ENCODE measurements at regions not wholly inside any gene's neighbourhood (a gene's known extent, or its start where the extent isn't known, plus 50 kb on each side); places are given as distances from the start of the nearest gene placed in this dataset.
"Not testable (repeated sequence)": the region's sequence is repeated elsewhere in the genome, so short reads cannot be mapped to it uniquely, and the experiment has no call there.

DNA sequence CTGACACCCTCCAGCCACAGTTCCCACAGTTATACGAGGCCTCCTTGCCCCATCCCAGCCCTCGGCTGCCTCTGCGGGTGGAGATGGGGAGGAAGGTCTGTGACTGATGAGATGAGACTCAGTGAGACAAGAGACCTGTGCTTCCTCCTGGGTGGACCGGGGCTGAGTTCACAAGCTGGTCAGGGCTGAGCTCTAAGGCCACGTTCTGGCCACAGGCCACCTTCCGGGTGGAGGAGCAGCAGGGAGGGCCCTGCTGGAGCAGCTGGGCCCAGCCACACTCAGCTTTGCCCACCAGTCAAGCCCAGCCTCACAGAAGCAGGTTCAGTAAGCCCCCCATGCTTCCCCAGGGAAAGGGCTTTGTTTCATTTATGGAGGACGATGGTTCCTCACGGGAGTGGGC is 214.7 kb downstream of the ANKRD30B start:
- no peak for DNase-seq (ENCODE audit: low read depth in 2 of 2)

DNA sequence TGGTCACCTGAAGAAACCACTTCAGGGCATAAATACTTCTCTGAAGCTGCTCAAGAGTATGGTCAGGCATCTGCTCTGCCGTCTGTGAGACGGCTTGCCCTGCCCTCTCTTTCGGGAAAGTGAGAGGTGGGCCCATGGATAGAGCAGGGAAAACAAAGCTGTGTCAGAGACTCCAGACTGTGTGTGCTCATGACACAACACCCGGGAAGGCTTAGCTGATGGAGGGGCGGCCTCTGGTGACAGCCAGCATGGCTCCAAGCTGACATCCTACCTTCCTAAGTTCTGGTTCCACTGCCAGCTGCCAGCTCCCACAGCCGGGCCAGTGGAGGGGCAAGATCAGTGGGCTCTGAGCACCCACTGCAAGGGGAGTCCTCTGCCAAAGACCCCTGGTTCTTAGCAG is 215.3 kb downstream of the ANKRD30B start:
- DNase-seq (ENCODE audit: low read depth in 2 of 2), result no peak

DNA sequence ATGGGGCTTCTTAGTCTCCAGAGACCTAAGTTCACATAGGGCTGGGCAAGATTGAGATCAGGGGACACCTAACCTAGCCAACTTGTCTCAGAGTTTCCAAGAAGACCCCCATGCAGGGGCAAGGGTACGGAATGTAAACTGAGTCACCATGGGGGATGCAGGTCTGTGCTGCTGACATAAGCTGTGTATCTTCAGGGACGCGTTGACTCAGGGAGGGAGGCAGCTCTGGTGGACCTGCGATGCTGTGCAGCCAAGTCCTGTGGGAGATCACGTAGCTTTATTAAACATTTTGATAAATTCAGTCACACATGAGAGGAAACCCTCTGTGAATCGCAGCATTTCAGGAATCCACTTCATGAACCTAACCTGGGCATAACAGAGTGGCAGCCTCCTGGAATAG is 216.0 kb downstream of the ANKRD30B start:
- DNase-seq (ENCODE audit: low read depth in 2 of 2), result no peak

DNA sequence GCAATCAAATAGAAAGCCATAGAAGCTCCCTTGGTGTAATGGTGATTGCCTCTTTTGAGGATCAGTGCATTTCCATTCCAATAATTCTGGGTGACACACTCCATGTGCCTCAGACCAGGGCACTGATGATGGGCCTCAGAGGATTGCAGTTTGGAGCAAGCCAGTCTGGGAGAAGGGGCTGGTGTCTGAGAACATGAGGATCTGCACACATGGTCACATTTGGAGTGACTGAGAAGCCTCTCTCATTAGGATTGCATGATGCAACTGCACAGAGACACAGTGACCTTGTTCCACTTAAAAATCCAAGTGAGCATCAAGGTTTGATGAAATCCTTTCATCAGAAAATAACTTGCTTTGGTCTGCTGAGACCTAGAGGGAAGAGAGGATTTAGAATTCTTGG is 216.4 kb downstream of the ANKRD30B start:
- no peak for DNase-seq (ENCODE audit: low read depth in 2 of 2)

DNA sequence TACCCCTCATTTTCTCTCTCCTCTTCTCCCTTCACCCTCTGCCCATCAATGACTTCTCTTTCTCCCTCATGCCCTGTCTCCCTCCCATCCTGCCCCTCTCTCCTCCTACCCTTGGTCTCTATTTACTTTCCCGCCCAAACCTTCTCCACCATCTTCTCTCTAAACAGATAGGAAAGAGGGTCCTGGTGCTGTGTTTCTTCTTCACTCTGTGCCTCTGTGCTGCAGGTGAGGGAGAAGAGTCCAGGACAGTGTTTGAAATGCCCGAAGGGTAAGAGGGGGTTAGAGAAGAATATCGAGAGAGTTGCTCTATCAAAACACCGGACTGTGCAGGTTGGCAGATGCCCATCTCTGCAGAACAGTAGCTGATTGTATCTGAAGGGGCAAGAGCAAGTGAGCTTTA is 217.0 kb downstream of the ANKRD30B start:
- not testable (repeated sequence) for DNase-seq (ENCODE audit: low read depth in 2 of 2)

DNA sequence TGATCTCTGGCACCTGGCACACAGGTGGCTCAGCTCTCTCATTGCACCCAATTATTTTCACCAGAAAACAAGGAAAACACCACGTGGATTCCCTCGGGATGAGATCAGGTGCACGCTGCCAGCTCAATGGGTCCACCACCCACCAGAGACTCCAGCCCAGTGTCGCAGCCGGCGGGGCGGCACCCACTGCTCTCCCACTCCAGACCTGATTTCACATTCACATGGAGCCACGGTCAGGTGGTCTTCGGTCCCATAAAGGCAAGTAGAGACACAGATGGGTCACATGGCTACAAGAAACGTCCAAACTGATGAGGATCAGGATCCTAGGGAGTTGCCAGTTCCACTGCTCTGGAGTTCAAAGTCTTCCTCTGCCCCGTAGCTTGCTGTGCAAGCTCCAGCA is 217.6 kb downstream of the ANKRD30B start:
- DNase-seq (ENCODE audit: low read depth in 2 of 2), result no peak

DNA sequence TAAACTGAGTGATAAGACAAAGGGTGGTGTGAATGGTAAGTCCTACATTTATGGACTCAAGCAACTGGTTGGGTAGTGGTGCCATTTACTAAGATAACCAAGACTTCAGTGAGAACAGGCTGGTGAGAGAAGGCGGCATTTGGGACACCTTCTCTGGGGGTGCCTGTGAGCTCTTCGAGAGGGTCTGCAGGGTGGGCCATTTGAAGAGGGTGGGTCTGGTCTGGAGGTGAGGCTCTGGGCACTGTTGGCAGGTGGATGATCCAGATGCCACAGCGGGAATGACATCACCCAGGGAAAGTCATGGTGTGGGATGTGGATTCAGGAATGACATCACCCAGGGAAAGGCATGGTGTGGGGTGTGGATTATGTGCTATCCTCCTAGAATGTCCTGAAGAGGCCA is 219.3 kb downstream of the ANKRD30B start:
- DNase-seq (ENCODE audit: low read depth in 2 of 2), result not testable (repeated sequence)

DNA sequence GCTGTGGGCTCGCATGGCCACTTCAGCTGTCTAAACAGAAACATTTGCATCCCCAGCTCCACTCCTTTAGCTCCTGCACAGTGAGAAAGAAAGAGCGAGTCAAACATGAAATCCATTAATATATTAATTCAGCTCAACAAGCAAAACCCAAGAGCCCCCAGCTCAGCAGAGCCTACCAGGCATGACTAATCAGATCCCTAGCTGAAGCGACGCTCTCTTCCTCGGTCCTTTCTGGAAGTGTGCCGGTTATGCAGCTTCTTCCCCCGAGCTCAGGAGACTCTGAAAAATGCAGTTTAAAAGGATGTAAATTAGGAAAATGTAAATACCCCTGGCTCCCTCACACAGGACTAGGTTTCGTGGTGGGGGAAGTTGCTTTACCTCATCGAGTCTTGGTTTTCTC is 221.5 kb downstream of the ANKRD30B start:
- DNase-seq (ENCODE audit: low read depth in 2 of 2), result no peak

DNA sequence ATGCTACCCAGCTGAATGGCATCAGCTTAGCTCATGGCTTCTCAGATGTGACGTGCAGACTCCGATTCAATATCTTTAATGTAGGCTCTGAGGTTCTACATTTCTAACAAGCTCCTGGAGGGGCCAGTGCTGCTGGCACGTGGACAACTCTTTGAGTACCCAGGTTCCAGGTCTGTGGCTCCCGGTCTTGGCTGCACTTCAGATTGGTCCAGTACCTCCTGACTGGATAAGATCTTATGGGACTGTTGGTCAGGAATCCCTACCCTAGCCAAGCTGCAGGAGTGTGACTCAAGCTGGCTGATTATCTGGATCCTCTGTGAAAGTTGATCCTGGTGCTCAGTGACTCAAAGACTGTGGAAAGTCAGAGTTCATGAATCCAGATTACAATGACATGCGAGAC is 222.1 kb downstream of the ANKRD30B start:
- no peak for DNase-seq (ENCODE audit: low read depth in 2 of 2)

DNA sequence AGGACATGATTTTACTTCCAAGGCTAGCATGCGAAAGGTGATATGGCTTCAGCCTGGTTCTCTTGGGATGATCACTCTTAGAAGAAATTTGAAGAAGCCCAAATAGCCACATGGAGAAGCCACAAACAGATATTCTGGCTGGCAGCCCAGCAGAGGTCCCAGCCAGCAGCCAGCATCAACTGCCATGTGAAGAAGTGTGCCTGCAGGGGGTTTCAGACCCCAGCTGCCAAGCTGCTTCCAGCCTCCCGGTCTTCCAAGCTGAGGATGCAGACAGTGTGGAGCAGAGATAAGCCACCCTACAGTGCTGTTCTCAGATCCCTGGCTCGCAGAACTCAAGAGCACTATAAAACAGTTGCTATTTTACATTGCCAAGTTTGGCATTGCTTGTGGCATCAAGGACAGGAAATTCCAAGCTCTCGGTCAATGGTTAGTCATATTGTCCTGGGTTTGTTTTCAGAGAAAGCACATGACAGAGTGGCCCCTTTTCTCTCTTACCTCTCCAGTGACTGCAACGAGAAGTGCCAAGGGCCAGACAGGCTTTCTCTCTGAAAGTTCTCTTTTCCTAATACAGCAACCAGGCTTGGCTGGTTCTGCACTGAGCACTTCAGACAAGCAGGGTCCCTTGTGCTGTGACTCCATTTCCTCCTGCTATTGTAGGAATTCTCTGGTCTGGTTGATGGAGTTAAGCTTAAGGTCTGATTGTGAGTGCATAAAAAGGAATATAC is 223.7 kb downstream of the ANKRD30B start:
- DNase-seq (ENCODE audit: low read depth in 2 of 2), result no peak

DNA sequence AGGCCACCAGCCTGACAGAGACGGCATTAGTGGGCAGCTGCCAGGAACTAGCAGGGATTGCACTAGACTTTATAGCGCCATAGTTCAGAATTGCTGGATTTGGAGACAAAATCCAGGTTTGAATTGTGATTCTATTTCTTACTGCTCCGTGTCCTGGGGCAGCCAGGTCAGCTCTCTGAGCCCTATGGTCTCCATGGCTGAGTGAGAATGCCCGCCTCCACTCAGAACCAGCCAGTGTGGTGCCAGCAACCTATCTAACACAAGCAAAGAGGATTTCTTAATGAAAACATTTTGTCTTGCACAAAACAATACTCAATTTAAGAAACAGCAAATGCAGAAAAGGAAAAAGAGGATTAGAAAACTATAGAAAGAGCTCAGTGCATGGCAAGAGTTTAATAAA is 225.4 kb downstream of the ANKRD30B start:
- DNase-seq (ENCODE audit: low read depth in 2 of 2), result not testable (repeated sequence)

DNA sequence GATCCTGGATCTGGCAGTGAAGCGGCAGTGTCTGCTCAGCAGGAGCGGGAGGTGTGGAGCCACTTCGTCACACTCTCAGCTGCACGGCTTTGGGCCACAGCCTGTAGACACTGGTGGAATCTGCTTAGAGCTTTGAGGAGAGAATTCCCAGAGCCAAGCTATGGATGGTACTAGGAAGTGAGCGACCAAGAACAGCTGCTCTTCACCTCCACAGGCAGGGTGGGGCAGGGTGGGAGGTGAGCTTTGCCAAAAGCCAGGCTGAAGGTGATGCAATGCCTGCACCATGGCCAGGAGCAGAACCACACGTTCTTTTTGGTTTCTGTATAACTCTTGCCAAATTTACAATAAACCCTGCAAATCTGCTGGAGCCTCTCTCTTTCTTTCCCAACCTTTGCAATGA is 226.1 kb downstream of the ANKRD30B start:
- no peak for DNase-seq (ENCODE audit: low read depth in 2 of 2)

DNA sequence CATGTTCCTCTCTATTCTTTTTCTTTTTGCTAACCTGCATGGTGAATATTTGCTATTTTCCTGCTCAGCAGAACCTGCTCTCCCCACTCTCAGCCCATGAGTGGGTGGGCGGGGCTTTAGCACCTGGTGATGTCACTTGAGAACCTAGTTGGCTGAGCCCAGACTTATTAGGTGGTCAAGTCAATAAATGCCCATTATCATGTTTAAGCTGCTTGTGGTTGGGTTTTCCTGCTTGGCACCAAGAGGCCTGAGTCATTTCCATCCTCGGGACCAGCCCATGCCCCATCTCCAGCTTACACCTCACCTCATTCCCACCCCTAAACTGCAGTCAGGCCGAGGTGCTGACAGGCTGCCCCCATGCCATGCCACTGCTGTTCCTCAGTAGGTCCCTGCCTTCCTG is 226.6 kb downstream of the ANKRD30B start:
- DNase-seq (ENCODE audit: low read depth in 2 of 2), result no peak

DNA sequence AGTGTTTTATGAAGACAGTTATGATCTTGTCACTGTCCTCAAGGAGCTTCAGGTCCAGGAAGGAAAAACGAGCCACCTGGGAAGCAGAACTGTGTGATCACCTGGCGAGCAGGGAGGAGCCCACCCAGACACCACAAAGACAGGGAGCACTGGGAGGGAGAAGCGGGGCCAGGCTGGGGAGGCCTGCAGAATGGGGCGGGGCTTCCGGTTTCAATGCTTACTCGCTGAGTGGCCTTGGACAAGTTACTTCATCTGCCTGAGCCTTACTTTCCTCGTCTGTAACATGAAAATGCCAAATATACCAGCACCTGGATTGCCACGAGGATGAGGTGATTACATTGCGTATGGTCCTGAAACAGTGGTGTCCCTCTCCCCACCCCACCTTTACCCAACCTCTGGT is 227.5 kb downstream of the ANKRD30B start:
- no peak for DNase-seq (ENCODE audit: low read depth in 2 of 2)

DNA sequence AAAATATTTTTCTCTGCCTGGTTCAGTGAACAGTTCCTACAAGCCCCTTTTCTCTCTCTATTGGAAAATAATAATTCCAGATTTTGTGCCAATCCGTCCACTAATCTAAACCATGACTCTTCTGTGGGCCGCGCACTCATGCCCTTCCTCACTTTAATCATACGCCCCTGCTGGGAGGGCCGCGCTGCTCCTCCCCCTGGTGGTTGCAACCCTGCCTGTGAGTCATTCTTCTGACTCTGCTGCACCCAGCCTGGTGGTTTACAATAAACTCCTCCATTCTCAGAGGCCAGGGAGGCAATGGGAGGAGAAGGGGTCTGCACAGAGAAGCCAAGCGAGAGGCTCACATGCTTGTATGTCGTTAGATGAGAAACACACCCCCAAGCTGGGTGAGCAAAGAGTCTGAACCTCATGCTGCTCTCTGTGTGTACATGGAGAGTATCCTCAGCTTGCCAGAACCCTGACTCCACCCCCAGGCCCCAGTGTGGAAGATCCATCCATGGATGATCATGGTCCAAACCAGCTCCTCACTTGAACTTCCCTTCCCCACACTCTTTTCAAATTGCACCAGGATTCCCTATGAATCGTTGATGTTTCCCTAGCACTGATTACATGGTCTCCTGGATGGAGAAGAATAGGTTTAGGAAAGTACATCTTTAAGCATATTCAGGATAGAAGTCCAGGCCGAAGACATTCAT is 228.9 kb downstream of the ANKRD30B start:
- DNase-seq (ENCODE audit: low read depth in 2 of 2), result no peak

DNA sequence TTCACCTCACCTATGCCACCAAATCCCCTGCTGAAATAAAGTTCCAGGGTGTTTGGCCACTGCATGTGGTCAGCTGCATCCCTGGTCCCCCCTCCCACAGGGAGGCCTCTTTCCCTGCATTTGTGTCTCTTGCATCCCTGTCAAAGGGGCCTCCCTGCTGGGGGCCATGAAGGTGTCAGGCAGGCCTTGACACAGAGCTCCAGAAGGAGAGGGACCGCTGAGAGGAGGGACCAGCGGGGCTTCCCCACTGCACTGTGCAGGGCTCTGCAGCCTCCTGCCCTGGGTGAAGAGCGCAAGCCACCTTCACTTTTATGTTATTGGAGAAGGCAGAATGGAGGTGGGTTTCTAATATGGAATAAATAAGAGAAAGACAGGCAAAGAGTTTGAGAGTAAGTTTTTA is 230.2 kb downstream of the ANKRD30B start:
- DNase-seq (ENCODE audit: low read depth in 2 of 2), result no peak

DNA sequence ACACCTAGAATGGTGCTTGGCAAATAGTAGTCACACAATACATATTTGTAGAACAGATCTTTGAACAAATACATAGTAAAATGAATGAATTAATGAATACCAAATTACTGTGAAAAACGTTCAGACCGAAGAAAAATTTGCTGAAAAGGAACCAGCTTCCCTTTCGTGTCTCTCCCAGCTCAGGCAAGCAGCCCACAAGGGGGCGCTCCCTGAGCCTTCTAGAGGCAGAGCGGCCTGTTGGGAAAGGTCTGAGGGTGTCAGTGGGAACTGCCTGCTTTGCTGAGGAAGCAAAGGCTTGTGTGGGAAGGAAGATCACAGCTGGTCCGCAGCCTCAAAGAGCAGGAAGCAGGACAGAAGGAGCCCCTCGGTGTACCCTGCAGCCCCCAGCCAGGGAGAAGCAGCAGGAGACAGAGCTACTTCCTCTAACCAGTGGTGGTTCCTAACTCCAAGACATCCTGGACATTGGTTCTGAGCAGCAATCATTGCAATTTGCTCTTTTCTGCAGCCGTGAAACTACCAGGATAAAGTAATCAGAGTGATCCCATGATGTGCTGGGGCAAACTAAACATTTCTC is 231.1 kb downstream of the ANKRD30B start:
- peak in 1 of 2 donors; percentile 18 for DNase-seq (ENCODE audit: low read depth in 2 of 2)

DNA sequence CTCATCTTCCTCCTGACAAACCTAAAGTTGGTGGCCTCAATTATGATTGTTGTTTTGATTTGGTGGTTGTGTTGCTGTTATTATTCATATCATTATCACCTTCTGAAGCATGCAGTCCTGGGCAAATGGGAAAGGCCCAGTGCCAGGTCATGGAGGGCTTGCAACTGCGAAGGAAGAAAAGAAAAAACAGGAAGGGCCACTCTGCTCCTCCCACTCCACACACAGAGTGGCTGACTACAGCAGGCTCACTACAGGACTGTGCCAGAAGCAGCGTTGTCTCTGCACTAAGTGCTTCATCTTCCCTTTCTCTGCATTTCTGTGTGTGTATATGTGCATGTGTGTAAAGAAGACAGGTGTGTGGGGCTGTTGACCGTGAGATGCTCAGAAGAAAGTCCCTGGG is 231.9 kb downstream of the ANKRD30B start:
- no peak for DNase-seq (ENCODE audit: low read depth in 2 of 2)

DNA sequence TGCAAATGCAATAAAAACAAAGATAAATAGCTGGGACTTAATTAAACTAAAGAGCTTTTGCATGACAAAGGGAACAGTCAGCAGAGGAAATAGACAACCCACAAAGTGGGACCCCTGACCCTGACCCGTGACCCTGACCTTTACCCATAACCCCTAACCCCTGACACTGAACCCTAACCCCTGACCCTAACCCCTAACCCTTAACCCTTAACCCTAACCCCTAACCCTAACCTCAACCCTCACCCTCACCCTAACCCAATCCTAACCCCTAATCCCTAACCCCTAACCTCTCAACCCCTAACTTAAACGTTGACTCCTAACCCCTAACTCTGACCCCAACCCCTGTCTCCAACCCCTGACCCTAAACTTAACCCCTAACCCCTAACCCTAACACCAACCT is 236.6 kb downstream of the ANKRD30B start:
- DNase-seq (ENCODE audit: low read depth in 2 of 2), result not testable (repeated sequence)

DNA sequence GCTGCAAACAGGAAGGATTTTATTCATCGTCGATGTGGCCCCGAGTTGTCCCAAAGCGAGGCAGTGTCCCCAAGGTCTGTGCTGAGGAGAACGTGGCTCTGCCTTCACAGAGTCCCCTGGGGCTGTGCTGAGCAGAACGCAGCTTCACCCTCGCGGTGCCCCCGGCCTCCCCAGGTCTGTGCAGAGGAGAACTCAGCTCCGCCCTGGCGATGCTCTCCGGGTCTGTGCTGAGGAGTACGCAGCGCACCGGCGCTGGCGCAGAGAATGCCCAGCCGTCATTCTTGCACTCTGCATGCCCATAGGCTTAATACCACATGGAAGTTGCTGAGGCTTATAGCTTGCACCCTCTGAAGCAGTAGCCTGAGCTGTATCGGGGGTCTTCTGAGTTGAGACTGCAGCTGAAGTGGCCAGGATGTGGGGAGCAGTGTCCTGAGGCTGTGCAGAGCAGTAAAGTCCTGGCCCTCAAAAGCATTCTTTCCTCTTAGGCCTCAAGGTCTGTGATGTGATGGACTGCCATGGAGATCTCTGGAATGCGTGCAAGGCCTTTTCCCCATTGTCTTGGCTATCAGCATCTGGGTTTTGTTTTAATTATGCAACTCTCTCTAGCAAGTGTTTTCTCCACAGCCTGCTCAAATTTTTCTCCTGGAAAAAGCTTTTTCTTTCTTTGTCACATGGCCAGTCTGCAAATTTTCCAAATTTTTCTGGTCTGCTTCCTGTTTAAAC is 237.5 kb downstream of the ANKRD30B start:
- DNase-seq (ENCODE audit: low read depth in 2 of 2), result not testable (repeated sequence)

DNA sequence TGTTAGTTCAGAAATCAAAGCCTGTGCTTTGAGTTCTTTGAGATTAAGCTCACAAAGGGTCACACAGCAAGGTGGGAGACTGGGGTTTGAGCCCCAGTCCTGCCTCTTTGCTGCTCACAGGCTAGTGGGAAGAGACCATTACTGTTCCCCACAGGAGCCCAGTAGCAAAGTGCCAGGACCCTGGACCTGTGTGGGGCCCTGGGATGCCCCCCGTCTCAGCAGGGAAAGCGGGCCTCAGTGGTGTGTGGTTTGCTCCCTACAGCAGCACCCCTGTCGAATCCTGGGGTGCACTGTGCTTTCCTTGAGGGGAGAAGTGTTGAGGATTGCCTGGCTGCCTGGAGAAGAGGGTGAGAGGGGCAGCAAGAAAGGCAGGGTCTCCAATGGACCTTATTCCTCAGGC is 239.4 kb downstream of the ANKRD30B start:
- DNase-seq (ENCODE audit: low read depth in 2 of 2), result not testable (repeated sequence)

DNA sequence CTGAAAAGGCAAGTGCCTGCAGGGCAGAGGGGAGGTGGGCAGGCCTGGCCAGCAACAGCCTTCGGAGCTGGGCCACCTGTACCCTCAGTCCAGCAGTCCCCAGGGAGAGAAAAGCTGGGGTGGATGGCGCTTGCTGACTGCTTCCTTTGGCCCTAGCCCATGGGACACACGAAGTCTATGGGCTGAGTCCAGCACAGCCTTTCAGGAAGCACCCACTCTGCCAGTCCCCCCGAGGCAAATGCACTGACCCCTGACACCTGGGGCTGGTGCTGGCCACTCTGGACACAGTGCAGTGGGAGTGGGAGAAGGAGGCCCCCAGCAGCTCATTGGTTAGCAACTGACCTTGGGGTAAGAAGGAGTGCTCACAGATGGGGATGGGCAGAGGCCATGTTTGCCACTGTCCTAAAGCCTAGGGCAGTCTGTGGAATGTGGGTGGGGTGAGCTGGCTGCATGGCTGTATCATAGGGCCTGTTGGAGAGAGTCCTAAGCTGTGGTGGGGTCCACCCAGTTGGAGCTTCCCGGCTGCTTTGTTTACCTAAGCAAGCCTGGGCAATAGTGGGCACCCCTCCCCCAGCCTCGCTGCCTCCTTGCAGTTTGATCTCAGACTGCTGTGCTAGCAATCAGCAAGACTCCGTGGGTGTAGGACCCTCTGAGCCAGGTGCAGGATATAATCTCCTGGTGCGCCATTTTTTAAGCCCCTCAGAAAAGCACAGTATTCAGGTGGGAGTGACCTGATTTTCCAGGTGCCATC is 240.2 kb downstream of the ANKRD30B start:
- not testable (repeated sequence) for DNase-seq (ENCODE audit: low read depth in 2 of 2)

Measured in stimulated activated CD4-positive, alpha-beta T cell treated with anti-CD3 and anti-CD28 coated beads, Interleukin-1b, Interleukin-23, amount 100 ng/mL, for 4 hours (primary cell).